Ovary (tissue), 7 donors: ENCODE measurements at regions not wholly inside any gene's neighbourhood (a gene's known extent, or its start where the extent isn't known, plus 50 kb on each side); places are given as distances from the start of the nearest gene placed in this dataset.

Experiments used
- DNase-seq, 5 donors: peaks; one replicate each; pipeline ENCODE4 v3.0.0-alpha.2; 2019 to 2020
- H3K27ac ChIP-seq, 2 donors: fragments of 200-600 bp; one replicate each; pipeline versions ENCODE4 v1.5.1 to v1.8.0; 2019 to 2022
- H3K27me3 ChIP-seq: fragments of 200-600 bp; one replicate; pipeline ENCODE4 v1.8.0; 2022
- H3K36me3 ChIP-seq: fragments of 200-600 bp; sonication (generic); one replicate; pipeline ENCODE4 v1.5.1; 2019
- H3K4me1 ChIP-seq: one replicate; pipeline ENCODE4 v1.8.1; 2013; ENCODE audit warnings: mild to moderate bottlenecking, moderate library complexity; ENCODE audit not compliant: insufficient read depth
- H3K4me3 ChIP-seq: fragments of 200-600 bp; sonication (generic); one replicate; pipeline ENCODE4 v1.5.1; 2017
- H3K9me3 ChIP-seq, 2 donors: fragments of 200-600 bp in 1 of 2; sonication (generic) in 1 of 2; one replicate each; pipeline versions ENCODE4 v1.5.1 to v1.8.1; 2013 to 2019; ENCODE audit warnings: mild to moderate bottlenecking in 1 of 2, moderate library complexity in 1 of 2
- EP300 ChIP-seq: sonication (generic); formaldehyde crosslinking; IDR thresholded peaks from one replicate; pipeline ENCODE4 v1.6.1; 2017; ENCODE audit warnings: antibody characterized with exemption
- POLR2A ChIP-seq: fragments of 450-650 bp; IDR thresholded peaks from one replicate; pipeline ENCODE4 v1.6.1; 2017; ENCODE audit warnings: antibody characterized with exemption, mild to moderate bottlenecking, moderate library complexity
- WGBS, 3 donors: extraction: QIAGEN DNeasy Blood & Tissue Kit in 1 of 3; methylation state at CpG; one replicate each; pipeline versions ENCODE4 v1.1.5 to v1.1.7; 2013 to 2017; 5-methylcytosine and 5-hydroxymethylcytosine counted together
- intact Hi-C, 4 donors: fragments of 100-400 bp; cut with DNase I; formaldehyde crosslinking; loops; one replicate each; pipeline versions ENCODE4 v1.11.0 to v1.15.1; 2022 to 2023
- TF ChIP-seq, protein P1 (sequence below), 3 donors: fragments of 450-650 bp in 2 of 3; fragments of 200-600 bp in 1 of 3; IDR thresholded peaks; one replicate each; pipeline versions ENCODE4 v1.5.1 to v1.8.0; 2016 to 2022; ENCODE audit warnings: antibody characterized with exemption in 3 of 3, mild to moderate bottlenecking in 1 of 3
- donor health status: DM: no; HTN: no; CAD: no; lungs with moderate emphysema.
- donor health status: DM: no; HTN: no; CAD: no.
- donor health status: Bipolar disorder and iron deficiency.
- donor health status: DM: no; HTN: no; CAD: no.
- donor health status: DM: yes; HTN: yes; CAD: no.

DNA sequence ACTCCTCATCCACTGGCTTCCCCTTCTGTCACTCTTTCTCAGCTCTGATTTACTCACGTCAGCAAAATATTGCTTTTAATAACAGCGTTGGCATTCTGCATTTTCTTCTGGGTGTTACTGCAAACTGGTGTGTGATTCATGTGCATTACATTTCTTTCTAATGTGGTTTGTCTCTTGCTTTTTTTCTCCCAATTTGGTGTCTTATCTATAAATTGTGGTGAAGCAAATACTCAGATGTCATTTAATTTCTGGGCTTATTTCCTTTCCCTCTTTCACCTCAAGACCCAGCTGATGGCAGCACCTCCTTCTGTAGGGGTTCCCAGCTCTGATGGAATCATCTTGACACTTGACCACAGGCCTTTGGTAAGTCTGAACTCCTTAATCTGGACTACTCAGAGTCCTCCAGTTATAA, 180.7 kb upstream of the ZNF618 start:
- 71 to 83% (median 81%) methylated on average over 2 of the region's 2 CpGs for WGBS, 3 donors
- Histone ChIP-seq H3K4me1 (no peaks in the 10 kb centered on the region), H3K36me3 (no peaks in the 10 kb centered on the region), H3K27ac (no peak overlapping the region), H3K27me3 (no peaks in the 10 kb centered on the region), H3K4me3 (no peak overlapping the region), H3K9me3 (no peaks in the 10 kb centered on the region)
- TF ChIP-seq POLR2A, result no peak
- TF ChIP-seq, protein P1, sequence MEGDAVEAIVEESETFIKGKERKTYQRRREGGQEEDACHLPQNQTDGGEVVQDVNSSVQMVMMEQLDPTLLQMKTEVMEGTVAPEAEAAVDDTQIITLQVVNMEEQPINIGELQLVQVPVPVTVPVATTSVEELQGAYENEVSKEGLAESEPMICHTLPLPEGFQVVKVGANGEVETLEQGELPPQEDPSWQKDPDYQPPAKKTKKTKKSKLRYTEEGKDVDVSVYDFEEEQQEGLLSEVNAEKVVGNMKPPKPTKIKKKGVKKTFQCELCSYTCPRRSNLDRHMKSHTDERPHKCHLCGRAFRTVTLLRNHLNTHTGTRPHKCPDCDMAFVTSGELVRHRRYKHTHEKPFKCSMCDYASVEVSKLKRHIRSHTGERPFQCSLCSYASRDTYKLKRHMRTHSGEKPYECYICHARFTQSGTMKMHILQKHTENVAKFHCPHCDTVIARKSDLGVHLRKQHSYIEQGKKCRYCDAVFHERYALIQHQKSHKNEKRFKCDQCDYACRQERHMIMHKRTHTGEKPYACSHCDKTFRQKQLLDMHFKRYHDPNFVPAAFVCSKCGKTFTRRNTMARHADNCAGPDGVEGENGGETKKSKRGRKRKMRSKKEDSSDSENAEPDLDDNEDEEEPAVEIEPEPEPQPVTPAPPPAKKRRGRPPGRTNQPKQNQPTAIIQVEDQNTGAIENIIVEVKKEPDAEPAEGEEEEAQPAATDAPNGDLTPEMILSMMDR (IDR thresholded peaks at IDR 0.05), result no peak
- TF ChIP-seq EP300, result no peak
- no peak for DNase-seq
- intact Hi-C loops, result no loop called here

DNA sequence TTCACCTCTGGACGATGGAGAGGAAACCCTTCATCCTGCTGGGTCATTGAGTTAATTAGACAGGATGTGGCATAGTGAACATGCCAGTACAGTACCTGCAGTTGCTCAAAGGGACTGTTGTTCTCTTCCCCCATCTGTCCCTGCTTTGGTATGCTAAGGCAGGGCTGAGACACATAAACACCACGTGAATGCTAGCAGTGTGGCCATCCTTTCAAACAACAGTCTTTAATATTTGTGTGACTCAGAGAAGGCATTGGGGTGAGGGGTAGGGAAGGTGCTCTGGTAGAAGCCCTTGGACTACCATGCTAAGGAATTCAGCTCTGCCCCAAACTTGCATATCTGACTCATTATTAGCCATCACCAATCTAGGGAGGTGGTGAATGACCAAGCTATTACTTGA, 180.2 kb upstream of the ZNF618 start:
- WGBS, 3 donors, result 67 to 80% (median 75%) methylated on average over 2 of the region's 2 CpGs
- no peak overlapping the region for H3K27ac ChIP-seq
- H3K4me3 ChIP-seq, result no peak overlapping the region
- no peaks in the 10 kb centered on the region for H3K27me3 ChIP-seq
- no peak for DNase-seq
- H3K36me3 ChIP-seq, result no peaks in the 10 kb centered on the region
- intact Hi-C loops, result no loop called here
- H3K9me3 ChIP-seq, result no peaks in the 10 kb centered on the region
- TF ChIP-seq POLR2A (no peak), EP300 (no peak)
- TF ChIP-seq, protein P1 (IDR thresholded peaks at IDR 0.05), result no peak
- no peaks in the 10 kb centered on the region for H3K4me1 ChIP-seq

DNA sequence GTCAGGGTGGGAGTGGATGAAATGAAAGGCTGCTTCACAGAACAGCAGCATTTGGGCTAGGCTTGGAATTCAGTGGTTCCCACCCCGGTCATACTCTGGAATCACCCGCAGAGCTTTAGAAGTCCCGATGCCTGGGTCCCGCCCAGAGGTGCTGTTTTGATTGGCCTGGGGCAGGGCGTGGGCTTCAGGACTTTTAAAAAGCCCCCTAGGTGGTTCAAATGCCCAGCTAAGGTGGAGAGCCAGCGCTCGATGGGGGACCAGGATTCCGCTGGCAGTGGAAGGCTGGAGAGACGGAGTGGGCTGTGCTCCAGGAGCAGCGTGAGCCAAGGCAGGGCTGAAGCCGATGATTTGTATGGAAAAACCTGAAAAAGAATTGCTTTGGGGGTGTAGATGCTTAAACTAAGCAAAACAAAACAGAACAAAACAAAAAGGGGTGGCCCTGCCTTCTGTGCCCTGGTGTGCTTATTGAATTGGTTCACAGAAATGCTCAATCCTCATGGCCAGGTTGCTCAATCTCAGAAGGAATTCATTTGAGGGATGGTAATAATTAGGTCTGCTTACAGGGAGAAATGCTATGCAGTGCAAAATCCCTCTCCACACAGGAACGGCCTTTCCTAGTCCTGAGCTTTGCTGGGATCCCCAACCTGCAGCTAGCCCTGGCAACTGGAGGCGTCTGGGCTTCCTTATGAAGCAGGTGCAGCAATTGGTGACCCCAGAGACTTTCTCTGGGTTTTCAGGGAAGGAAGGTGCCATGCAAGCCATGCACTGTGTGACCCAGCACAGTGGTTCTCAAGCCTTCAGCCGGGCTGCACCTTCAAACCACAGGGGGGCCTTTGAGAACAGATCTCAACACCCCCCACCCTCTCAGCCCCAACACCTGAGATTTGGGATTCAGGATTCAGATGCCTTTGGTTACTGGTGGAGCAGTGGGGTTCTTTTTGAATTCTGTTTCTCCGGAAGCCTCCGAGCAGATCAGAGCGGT, 174.0 kb upstream of the ZNF618 start:
- H3K27ac ChIP-seq, result no peak overlapping the region
- WGBS, 3 donors, result 48 to 63% (median 62%) methylated on average over 17 of the region's 17 CpGs
- H3K36me3 ChIP-seq, result no peaks in the 10 kb centered on the region
- H3K4me1 ChIP-seq, result no peaks in the 10 kb centered on the region
- intact Hi-C loops, result no loop called here
- H3K27me3 ChIP-seq, result no peaks in the 10 kb centered on the region
- H3K9me3 ChIP-seq, result no peaks in the 10 kb centered on the region
- no peak for DNase-seq
- no peak for TF ChIP-seq POLR2A
- TF ChIP-seq, protein P1 (IDR thresholded peaks at IDR 0.05), result no peak
- TF ChIP-seq EP300, result no peak
- H3K4me3 ChIP-seq, result no peak overlapping the region

DNA sequence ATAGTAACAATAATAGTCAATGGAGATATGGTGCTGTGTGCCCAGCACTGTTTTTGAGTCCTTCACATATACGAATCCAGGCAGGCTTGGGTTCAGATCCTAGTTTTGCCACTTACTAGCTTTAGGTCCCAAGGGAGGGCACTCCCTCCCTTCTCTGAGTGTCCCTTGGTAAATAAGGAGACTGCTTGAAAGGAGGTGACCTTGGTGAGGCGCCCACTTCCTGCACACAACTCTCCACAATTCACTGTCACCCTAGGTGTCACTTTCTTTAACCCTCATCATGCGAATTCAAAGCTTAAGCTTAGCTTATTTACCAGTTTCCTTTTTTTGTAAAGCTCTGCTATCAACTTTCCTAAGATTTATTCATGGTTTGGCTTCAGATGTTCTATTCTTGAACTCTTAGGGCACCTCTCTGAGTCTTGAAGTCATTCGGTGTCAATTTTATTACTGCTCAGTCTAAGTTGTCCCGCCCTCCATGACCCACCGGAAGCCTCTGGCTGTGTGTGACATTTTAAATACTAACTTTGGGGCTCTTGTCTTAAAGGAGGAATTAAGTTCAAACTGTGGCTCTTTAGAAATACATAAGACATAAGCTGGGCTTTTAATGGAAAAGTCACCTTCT, 170.7 kb upstream of the ZNF618 start:
- Histone ChIP-seq H3K36me3 (no peaks in the 10 kb centered on the region), H3K4me1 (no peaks in the 10 kb centered on the region), H3K4me3 (no peak overlapping the region), H3K9me3 (no peaks in the 10 kb centered on the region), H3K27me3 (no peaks in the 10 kb centered on the region), H3K27ac (no peak overlapping the region)
- TF ChIP-seq EP300, result no peak
- TF ChIP-seq, protein P1 (IDR thresholded peaks at IDR 0.05), result no peak
- no peak for TF ChIP-seq POLR2A
- 74 to 81% (median 80%) methylated on average over 6 of the region's 6 CpGs for WGBS, 3 donors
- DNase-seq, result no peak
- intact Hi-C loops, result no loop called here
